ENCODE measurements at regions not wholly inside any gene's neighbourhood (a gene's known extent, or its start where the extent isn't known, plus 50 kb on each side); places are given as distances from the start of the nearest gene placed in this dataset.

DNA sequence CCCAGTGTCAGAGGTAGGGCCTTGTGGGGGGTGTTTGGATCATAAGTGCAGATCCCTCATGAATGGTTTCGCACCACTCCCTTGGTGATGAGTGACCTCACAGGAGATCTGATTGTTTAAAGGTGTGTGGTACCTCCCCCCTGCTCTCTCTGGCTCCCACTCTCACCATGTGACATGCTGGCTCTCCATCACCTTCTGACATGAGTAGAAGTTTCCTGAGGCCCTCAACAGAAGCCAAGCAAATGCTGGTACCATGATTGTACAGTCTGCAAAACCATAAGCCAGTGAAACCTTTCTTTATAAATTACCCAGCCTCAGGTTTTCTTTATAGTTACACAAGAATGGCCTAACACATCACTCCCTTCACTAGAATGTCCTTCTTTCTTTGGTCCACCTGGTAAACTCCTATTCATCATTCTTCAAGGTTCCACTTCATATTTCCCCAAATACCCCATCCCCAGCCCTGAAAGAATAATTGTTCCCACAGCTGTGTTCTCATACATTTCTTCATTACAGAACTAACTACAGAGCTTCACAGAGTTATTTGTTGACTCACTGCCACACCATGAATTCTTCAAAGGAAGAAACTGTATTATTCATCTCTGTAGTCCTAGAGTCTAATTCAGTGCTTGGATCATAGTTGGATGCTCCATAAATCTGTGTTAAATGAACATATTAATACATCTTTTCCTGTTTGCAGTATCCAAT is 81.2 kb upstream of the STK17B start:
- POLR2A ChIA-PET, result interaction anchor here (1.3 kb wide), 1 partner anchor 14 kb away, joined by 3 read pairs; no protein-coding TSS in a partner anchor

DNA sequence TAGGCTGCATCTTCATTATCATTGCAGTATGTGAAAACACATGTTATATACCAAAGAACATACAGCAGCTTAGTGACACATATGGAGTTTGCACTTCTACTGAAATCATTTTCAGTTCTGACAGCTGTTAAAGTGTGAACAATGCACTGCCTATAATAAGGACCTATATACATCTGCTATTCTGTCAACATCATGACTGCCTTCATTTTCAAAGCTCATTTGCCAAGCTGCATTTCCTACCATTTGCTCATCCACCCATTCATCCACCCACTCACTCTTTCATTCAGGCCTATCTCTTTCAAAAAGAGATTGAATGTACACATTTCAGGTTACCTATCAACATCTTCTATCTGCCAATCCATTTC is 81.7 kb upstream of the STK17B start:
- Mint-ChIP-seq H3K27ac (ENCODE audit: low read depth, unreplicated experiment) (no peak overlapping the region), H3K36me3 (ENCODE audit: insufficient read depth, unreplicated experiment) (peaks cover 8% of the 10 kb centered on the region), H3K9me3 (ENCODE audit: unreplicated experiment) (no peaks in the 10 kb centered on the region), H3K4me3 (ENCODE audit: unreplicated experiment) (no peak overlapping the region), H3K27me3 (ENCODE audit: insufficient read depth, unreplicated experiment) (no peaks in the 10 kb centered on the region), H3K4me1 (ENCODE audit: insufficient read depth, unreplicated experiment) (peaks cover 11% of the 10 kb centered on the region)
- ChIA-PET POLR2A (interaction anchor here (1.3 kb wide), 1 partner anchor 14 kb away, joined by 3 read pairs; no protein-coding TSS in a partner anchor), CTCF (interaction anchor here (1.1 kb wide), 1 partner anchor 43 kb away, joined by 3 read pairs; no protein-coding TSS in a partner anchor)
- BruUV-seq (replicated peaks), result no TSS peak
- TF ChIP-seq, protein P1, sequence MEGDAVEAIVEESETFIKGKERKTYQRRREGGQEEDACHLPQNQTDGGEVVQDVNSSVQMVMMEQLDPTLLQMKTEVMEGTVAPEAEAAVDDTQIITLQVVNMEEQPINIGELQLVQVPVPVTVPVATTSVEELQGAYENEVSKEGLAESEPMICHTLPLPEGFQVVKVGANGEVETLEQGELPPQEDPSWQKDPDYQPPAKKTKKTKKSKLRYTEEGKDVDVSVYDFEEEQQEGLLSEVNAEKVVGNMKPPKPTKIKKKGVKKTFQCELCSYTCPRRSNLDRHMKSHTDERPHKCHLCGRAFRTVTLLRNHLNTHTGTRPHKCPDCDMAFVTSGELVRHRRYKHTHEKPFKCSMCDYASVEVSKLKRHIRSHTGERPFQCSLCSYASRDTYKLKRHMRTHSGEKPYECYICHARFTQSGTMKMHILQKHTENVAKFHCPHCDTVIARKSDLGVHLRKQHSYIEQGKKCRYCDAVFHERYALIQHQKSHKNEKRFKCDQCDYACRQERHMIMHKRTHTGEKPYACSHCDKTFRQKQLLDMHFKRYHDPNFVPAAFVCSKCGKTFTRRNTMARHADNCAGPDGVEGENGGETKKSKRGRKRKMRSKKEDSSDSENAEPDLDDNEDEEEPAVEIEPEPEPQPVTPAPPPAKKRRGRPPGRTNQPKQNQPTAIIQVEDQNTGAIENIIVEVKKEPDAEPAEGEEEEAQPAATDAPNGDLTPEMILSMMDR (IDR thresholded peaks at IDR 0.05; ENCODE audit: unreplicated experiment), result no peak
- intact Hi-C loops (cut with micrococcal nuclease), result no loop called here
- no peak for DNase-seq (ENCODE audit: unreplicated experiment)

More for the DNA sequence above, 81.2 kb upstream of the STK17B start:
- BruUV-seq (replicated peaks), result no TSS peak
- Mint-ChIP-seq H3K27ac (ENCODE audit: low read depth, unreplicated experiment) (no peak overlapping the region), H3K4me3 (ENCODE audit: unreplicated experiment) (no peak overlapping the region), H3K9me3 (ENCODE audit: unreplicated experiment) (no peaks in the 10 kb centered on the region), H3K27me3 (ENCODE audit: insufficient read depth, unreplicated experiment) (no peaks in the 10 kb centered on the region), H3K36me3 (ENCODE audit: insufficient read depth, unreplicated experiment) (peaks cover 8% of the 10 kb centered on the region), H3K4me1 (ENCODE audit: insufficient read depth, unreplicated experiment) (peaks cover 11% of the 10 kb centered on the region)
- CTCF ChIA-PET, result no interaction called here
- intact Hi-C loops (cut with micrococcal nuclease), result no loop called here
- no peak for DNase-seq (ENCODE audit: unreplicated experiment)
- TF ChIP-seq, protein P1 (IDR thresholded peaks at IDR 0.05; ENCODE audit: unreplicated experiment), result no peak

DNA sequence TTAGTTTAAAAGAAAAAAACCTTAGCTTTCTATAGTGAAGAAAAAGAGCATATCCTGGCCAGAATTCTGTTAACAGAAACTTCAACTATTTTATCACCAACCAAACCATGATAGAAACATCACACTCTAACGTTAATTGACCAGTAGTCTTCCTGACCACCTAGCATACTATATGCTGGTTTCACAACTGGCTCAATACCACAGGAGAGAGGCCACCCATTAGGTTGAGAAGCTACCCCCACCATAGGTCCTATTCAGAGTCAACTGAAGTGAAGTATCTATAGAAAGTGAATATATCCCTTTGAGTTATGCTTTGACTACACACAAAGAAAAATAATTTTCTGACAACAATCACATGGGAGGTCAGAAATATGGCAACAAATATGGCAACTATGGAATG is 85.2 kb upstream of the STK17B start:
- H3K9me3 Mint-ChIP-seq (ENCODE audit: unreplicated experiment), result no peaks in the 10 kb centered on the region
- intact Hi-C loops (cut with micrococcal nuclease), result no loop called here
- H3K36me3 Mint-ChIP-seq (ENCODE audit: insufficient read depth, unreplicated experiment), result peaks cover 8% of the 10 kb centered on the region
- no peak overlapping the region for H3K4me3 Mint-ChIP-seq (ENCODE audit: unreplicated experiment)
- TF ChIP-seq, protein P1 (IDR thresholded peaks at IDR 0.05; ENCODE audit: unreplicated experiment), result no peak
- POLR2A ChIA-PET, result interaction anchor here (0.7 to 1.3 kb wide), 2 partner anchors 16 to 24 kb away, joined by 3 to 5 read pairs; no protein-coding TSS in a partner anchor
- CTCF ChIA-PET, result interaction anchor here (1.1 kb wide), 1 partner anchor 507 kb away, joined by 4 read pairs; no protein-coding TSS in a partner anchor
- no TSS peak for BruUV-seq (replicated peaks)
- no peaks in the 10 kb centered on the region for H3K27me3 Mint-ChIP-seq (ENCODE audit: insufficient read depth, unreplicated experiment)
- peaks cover 20% of the 10 kb centered on the region for H3K4me1 Mint-ChIP-seq (ENCODE audit: insufficient read depth, unreplicated experiment)
- DNase-seq (ENCODE audit: unreplicated experiment), result no peak
- no peak overlapping the region for H3K27ac Mint-ChIP-seq (ENCODE audit: low read depth, unreplicated experiment)

DNA sequence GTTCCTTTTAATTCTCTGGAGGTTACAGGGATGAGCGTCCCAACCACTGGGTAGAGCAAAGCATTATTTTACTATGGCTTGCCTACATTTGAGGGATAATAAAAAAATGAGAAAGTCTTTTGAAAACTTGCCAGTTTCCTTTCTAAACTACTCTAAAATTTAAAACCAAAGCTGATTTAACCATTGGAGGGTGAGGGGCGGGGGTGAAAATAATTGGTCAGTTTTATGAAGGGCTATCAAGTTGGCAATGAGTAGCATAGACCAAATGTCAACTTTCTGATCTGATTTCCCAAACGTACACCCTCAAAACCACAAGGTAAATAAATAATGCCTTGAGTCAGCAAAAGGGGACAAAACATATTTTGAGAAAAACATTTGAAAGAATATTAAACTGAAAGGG is 85.7 kb upstream of the STK17B start:
- DNase-seq (ENCODE audit: unreplicated experiment), result no peak
- no TSS peak for BruUV-seq (replicated peaks)
- TF ChIP-seq, protein P1 (IDR thresholded peaks at IDR 0.05; ENCODE audit: unreplicated experiment), result no peak
- ChIA-PET POLR2A (interaction anchor here (0.7 to 1.3 kb wide), 2 partner anchors 15 to 24 kb away, joined by 3 to 5 read pairs; no protein-coding TSS in a partner anchor), CTCF (interaction anchor here (1.1 kb wide), 1 partner anchor 507 kb away, joined by 4 read pairs; no protein-coding TSS in a partner anchor)
- Mint-ChIP-seq H3K36me3 (ENCODE audit: insufficient read depth, unreplicated experiment) (peaks cover 8% of the 10 kb centered on the region), H3K27ac (ENCODE audit: low read depth, unreplicated experiment) (no peak overlapping the region), H3K27me3 (ENCODE audit: insufficient read depth, unreplicated experiment) (no peaks in the 10 kb centered on the region), H3K4me3 (ENCODE audit: unreplicated experiment) (no peak overlapping the region), H3K9me3 (ENCODE audit: unreplicated experiment) (no peaks in the 10 kb centered on the region), H3K4me1 (ENCODE audit: insufficient read depth, unreplicated experiment) (peaks cover 20% of the 10 kb centered on the region)
- intact Hi-C loops (cut with micrococcal nuclease), result no loop called here
